Suprapubic skin (tissue), 4 donors: ENCODE measurements at regions not wholly inside any gene's neighbourhood (a gene's known extent, or its start where the extent isn't known, plus 50 kb on each side); places are given as distances from the start of the nearest gene placed in this dataset.

Source experiments
- DNase-seq, 2 donors: peaks; one replicate each; pipeline ENCODE4 v3.0.0-alpha.2; 2019; ENCODE audit warnings: low spot score in 2 of 2
- H3K27ac ChIP-seq: fragments of 200-600 bp; sonication (generic); one replicate; pipeline ENCODE4 v1.5.1; 2019
- H3K27me3 ChIP-seq: fragments of 200-600 bp; sonication (generic); one replicate; pipeline ENCODE4 v1.5.1; 2019
- H3K36me3 ChIP-seq: fragments of 200-600 bp; sonication (generic); one replicate; pipeline ENCODE4 v1.5.1; 2019
- H3K4me1 ChIP-seq: fragments of 200-600 bp; sonication (generic); one replicate; pipeline ENCODE4 v1.5.1; 2019
- H3K4me3 ChIP-seq: fragments of 200-600 bp; sonication (generic); one replicate; pipeline ENCODE4 v1.5.1; 2019; ENCODE audit warnings: mild to moderate bottlenecking
- H3K9me3 ChIP-seq: fragments of 200-600 bp; sonication (generic); one replicate; pipeline ENCODE4 v1.5.1; 2019
- CTCF ChIP-seq, 2 donors: fragments of 200-600 bp in 1 of 2; fragments of 450-650 bp in 1 of 2; sonication (generic) in 1 of 2; IDR thresholded peaks; one replicate each; pipeline ENCODE4 v1.5.1; 2016 to 2019; ENCODE audit warnings: antibody characterized with exemption in 2 of 2, mild to moderate bottlenecking in 1 of 2, moderate library complexity in 1 of 2
- EP300 ChIP-seq: sonication (generic); formaldehyde crosslinking; IDR thresholded peaks from one replicate; pipeline ENCODE4 v1.6.1; 2017; ENCODE audit warnings: antibody characterized with exemption
- POLR2A ChIP-seq, 2 donors: fragments of 450-650 bp; IDR thresholded peaks; one replicate each; pipeline ENCODE4 v1.6.1; 2017; ENCODE audit warnings: antibody characterized with exemption in 2 of 2, mild to moderate bottlenecking in 2 of 2, moderate library complexity in 2 of 2
- POLR2AphosphoS5 ChIP-seq, 3 donors: sonication (generic); formaldehyde crosslinking; IDR thresholded peaks; one replicate each; pipeline ENCODE4 v1.6.1; 2017; ENCODE audit warnings: antibody characterized with exemption in 3 of 3
- WGBS: methylation state at CpG from one replicate; pipeline ENCODE4 v1.1.5; 2018; 5-methylcytosine and 5-hydroxymethylcytosine counted together

GRCh38 chr12:92424338-92424737 lies 278.5 kb upstream of the PLEKHG7 start:
- H3K9me3 ChIP-seq: no peaks in the 10 kb centered on the region
- no peak overlapping the region for H3K27ac ChIP-seq
- TF ChIP-seq POLR2A (IDR thresholded peaks at IDR 0.05) (no peak), EP300 (no peak), POLR2AphosphoS5 (IDR thresholded peaks at IDR 0.05) (no peak), CTCF (IDR thresholded peaks at IDR 0.05) (no peak)
- H3K4me3 ChIP-seq: no peak overlapping the region
- H3K27me3 ChIP-seq: no peaks in the 10 kb centered on the region
- peaks cover 3% of the 10 kb centered on the region for H3K4me1 ChIP-seq
- DNase-seq: no peak
- WGBS: 68% methylated on average over 4 of the region's 4 CpGs
- no peaks in the 10 kb centered on the region for H3K36me3 ChIP-seq

- TF ChIP-seq EP300 (no peak), POLR2AphosphoS5 (IDR thresholded peaks at IDR 0.05) (no peak), CTCF (IDR thresholded peaks at IDR 0.05) (no peak), POLR2A (IDR thresholded peaks at IDR 0.05) (no peak)
- Histone ChIP-seq H3K4me1 (peaks cover 3% of the 10 kb centered on the region), H3K36me3 (no peaks in the 10 kb centered on the region), H3K27ac (no peak overlapping the region), H3K4me3 (no peak overlapping the region), H3K9me3 (no peaks in the 10 kb centered on the region), H3K27me3 (no peaks in the 10 kb centered on the region)
- DNase-seq: no peak
Observed at GRCh38 chr12:92421701-92422100, 276.1 kb upstream of the BTG1 start.

GRCh38 chr12:92421042-92421441 lies 275.4 kb upstream of the BTG1 start:
- no peaks in the 10 kb centered on the region for H3K27me3 ChIP-seq
- no peak overlapping the region for H3K27ac ChIP-seq
- H3K4me1 ChIP-seq: peaks cover 3% of the 10 kb centered on the region
- 100% methylated on average over 1 of the region's 1 CpG for WGBS
- no peak overlapping the region for H3K4me3 ChIP-seq
- DNase-seq: no peak
- TF ChIP-seq POLR2A (IDR thresholded peaks at IDR 0.05) (no peak), POLR2AphosphoS5 (IDR thresholded peaks at IDR 0.05) (no peak), EP300 (no peak), CTCF (IDR thresholded peaks at IDR 0.05) (no peak)
- H3K36me3 ChIP-seq: no peaks in the 10 kb centered on the region
- no peaks in the 10 kb centered on the region for H3K9me3 ChIP-seq

GRCh38 chr12:92419201-92419600 lies 273.6 kb upstream of the BTG1 start:
- Histone ChIP-seq H3K4me3 (no peak overlapping the region), H3K4me1 (peaks cover 8% of the 10 kb centered on the region), H3K36me3 (no peaks in the 10 kb centered on the region), H3K27me3 (no peaks in the 10 kb centered on the region), H3K27ac (no peak overlapping the region), H3K9me3 (no peaks in the 10 kb centered on the region)
- 32% methylated on average over 1 of the region's 1 CpG for WGBS
- no peak for DNase-seq
- TF ChIP-seq POLR2AphosphoS5 (IDR thresholded peaks at IDR 0.05) (no peak), EP300 (no peak), CTCF (IDR thresholded peaks at IDR 0.05) (no peak), POLR2A (IDR thresholded peaks at IDR 0.05) (no peak)

GRCh38 chr12:92418381-92418780 lies 272.7 kb upstream of the BTG1 start:
- H3K4me1 ChIP-seq: peaks cover 9% of the 10 kb centered on the region
- H3K36me3 ChIP-seq: no peaks in the 10 kb centered on the region
- no peaks in the 10 kb centered on the region for H3K27me3 ChIP-seq
- DNase-seq: no peak
- H3K27ac ChIP-seq: no peak overlapping the region
- no peaks in the 10 kb centered on the region for H3K9me3 ChIP-seq
- no peak overlapping the region for H3K4me3 ChIP-seq
- TF ChIP-seq CTCF (IDR thresholded peaks at IDR 0.05) (no peak), POLR2A (IDR thresholded peaks at IDR 0.05) (no peak), EP300 (no peak), POLR2AphosphoS5 (IDR thresholded peaks at IDR 0.05) (no peak)
- WGBS: 84% methylated on average over 2 of the region's 2 CpGs
